PC-9 (cell line): ENCODE measurements at regions not wholly inside any gene's neighbourhood (a gene's known extent, or its start where the extent isn't known, plus 50 kb on each side); places are given as distances from the start of the nearest gene placed in this dataset.

Source experiments
- BruUV-seq: library from RNA; stranded (reverse); fragments of 400-500 nt; replicated peaks from 2 replicates; lab custom pipeline; 2021; lab: Mats Ljungman, UMichigan
- CTCF ChIA-PET: fragments of 300-600 bp; sonication (Branson Sonifier 250); formaldehyde crosslinking; loops from one replicate; lab custom pipeline; 2022; ENCODE audit warnings: antibody characterized with exemption; lab: Charles Lee
- POLR2A ChIA-PET: fragments of 300-600 bp; sonication (Branson Sonifier 250); formaldehyde crosslinking; loops from one replicate; lab custom pipeline; 2022; ENCODE audit warnings: antibody characterized with exemption; ENCODE audit not compliant: unreplicated experiment; lab: Charles Lee
- DNase-seq, 2 experiments: peaks; one replicate each; pipeline versions ENCODE4 v3.0.0 to v3.0.0-alpha.2; 2015 to 2022; ENCODE audit warnings: mixed read lengths in 1 of 2
- H2AFZ ChIP-seq: fragments of 200-600 bp; sonication (generic); 2 replicates; pipeline ENCODE4 v1.8.1; 2017; ENCODE audit warnings: antibody characterized with exemption
- H3F3A ChIP-seq: fragments of 200-600 bp; sonication (generic); 2 replicates; pipeline ENCODE4 v1.8.1; 2017; ENCODE audit warnings: antibody characterized with exemption, mild to moderate bottlenecking, low read depth; ENCODE audit not compliant: insufficient read depth
- H3K27ac ChIP-seq: fragments of 200-600 bp; sonication (generic); 2 replicates; pipeline ENCODE4 v1.6.1; 2016; ENCODE audit warnings: mixed run types
- H3K27me3 ChIP-seq: fragments of 200-600 bp; sonication (generic); 2 replicates; pipeline ENCODE4 v1.6.1; 2016; ENCODE audit warnings: low read depth, mixed run types; ENCODE audit not compliant: insufficient read depth
- H3K36me3 ChIP-seq: fragments of 200-600 bp; sonication (generic); 2 replicates; pipeline ENCODE4 v1.6.1; 2016; ENCODE audit warnings: low read depth, mixed run types
- H3K4me1 ChIP-seq: fragments of 200-600 bp; sonication (generic); replicated peaks from 2 replicates; pipeline ENCODE4 v1.6.1; 2016; ENCODE audit warnings: mixed run types; ENCODE audit not compliant: insufficient read depth
- H3K4me2 ChIP-seq: fragments of 200-600 bp; sonication (generic); 2 replicates; pipeline ENCODE4 v1.6.1; 2017; ENCODE audit warnings: mixed run types
- H3K4me3 ChIP-seq: fragments of 200-600 bp; sonication (generic); 2 replicates; pipeline ENCODE4 v1.6.1; 2016; ENCODE audit warnings: mixed run types
- H3K79me2 ChIP-seq: fragments of 200-600 bp; sonication (generic); 2 replicates; pipeline ENCODE4 v1.6.1; 2017; ENCODE audit warnings: low read depth, mixed run types
- H3K9me2 ChIP-seq: fragments of 200-600 bp; sonication (generic); 2 replicates; pipeline ENCODE4 v1.8.1; 2017; ENCODE audit warnings: mild to moderate bottlenecking; ENCODE audit not compliant: insufficient read depth
- H3K9me3 ChIP-seq: fragments of 200-600 bp; sonication (generic); 2 replicates; pipeline ENCODE4 v1.8.1; 2016; ENCODE audit warnings: low read depth; ENCODE audit not compliant: insufficient read depth
- H4K20me1 ChIP-seq: fragments of 200-600 bp; sonication (generic); 2 replicates; pipeline ENCODE4 v1.8.1; 2017; ENCODE audit not compliant: insufficient read depth
- CTCF ChIP-seq: fragments of 200-600 bp; sonication (generic); conservative IDR thresholded peaks from 2 replicates; pipeline ENCODE4 v1.6.1; 2017; ENCODE audit warnings: mixed run types, antibody characterized with exemption, mild to moderate bottlenecking, moderate library complexity
- EZH2 ChIP-seq: fragments of 200-600 bp; sonication (generic); IDR thresholded peaks from 2 replicates; pipeline ENCODE4 v1.8.0; 2017; ENCODE audit warnings: antibody characterized with exemption, low read depth
- intact Hi-C: fragments of 100-400 bp; cut with micrococcal nuclease; formaldehyde crosslinking; loops from one replicate; pipeline ENCODE4 v1.10.0; 2022; ENCODE audit not compliant: unreplicated experiment

- Histone ChIP-seq H4K20me1 (no peaks in the 10 kb centered on the region), H3K4me2 (no peak overlapping the region), H3F3A (no peaks in the 10 kb centered on the region), H3K36me3 (no peaks in the 10 kb centered on the region), H3K4me3 (no peak overlapping the region), H3K4me1 (no peaks in the 10 kb centered on the region), H3K9me2 (no peaks in the 10 kb centered on the region), H3K27ac (no peak overlapping the region), H3K9me3 (no peaks in the 10 kb centered on the region), H2AFZ (no peak overlapping the region), H3K79me2 (no peaks in the 10 kb centered on the region), H3K27me3 (peaks cover 54% of the 10 kb centered on the region)
- POLR2A ChIA-PET: no interaction called here
- intact Hi-C loops: no loop called here
- TF ChIP-seq EZH2 (no peak), CTCF (no peak)
- BruUV-seq: no TSS peak
- CTCF ChIA-PET: no interaction called here
- DNase-seq: no peak
Observed at GRCh38 chr10:131027256-131027655, 284.3 kb downstream of the TCERG1L start.

- Histone ChIP-seq H4K20me1 (no peaks in the 10 kb centered on the region), H2AFZ (no peak overlapping the region), H3K9me3 (no peaks in the 10 kb centered on the region), H3K4me1 (no peaks in the 10 kb centered on the region), H3K27ac (no peak overlapping the region), H3F3A (no peaks in the 10 kb centered on the region), H3K79me2 (no peaks in the 10 kb centered on the region), H3K4me3 (no peak overlapping the region), H3K27me3 (peaks cover 66% of the 10 kb centered on the region), H3K36me3 (no peaks in the 10 kb centered on the region), H3K4me2 (no peak overlapping the region), H3K9me2 (no peaks in the 10 kb centered on the region)
- intact Hi-C loops: no loop called here
- ChIA-PET POLR2A (no interaction called here), CTCF (no interaction called here)
- BruUV-seq: no TSS peak
- TF ChIP-seq EZH2 (no peak), CTCF (no peak)
- DNase-seq: no peak
Observed at GRCh38 chr10:131031346-131031745, 280.2 kb downstream of the TCERG1L start.

GRCh38 chr10:131032329-131033165 lies 279.0 kb downstream of the TCERG1L start:
- CTCF ChIA-PET: no interaction called here
- no peaks in the 10 kb centered on the region for H3K36me3 ChIP-seq

More at GRCh38 chr10:131032329-131033165, 279.0 kb downstream of the TCERG1L start:
- Histone ChIP-seq H3K4me1 (no peaks in the 10 kb centered on the region), H2AFZ (no peak overlapping the region), H3K27ac (no peak overlapping the region), H4K20me1 (no peaks in the 10 kb centered on the region), H3K9me3 (no peaks in the 10 kb centered on the region), H3K27me3 (peaks cover 57% of the 10 kb centered on the region), H3K4me2 (no peak overlapping the region), H3K9me2 (no peaks in the 10 kb centered on the region), H3K4me3 (no peak overlapping the region), H3F3A (no peaks in the 10 kb centered on the region), H3K79me2 (no peaks in the 10 kb centered on the region)
- DNase-seq: no peak
- POLR2A ChIA-PET: no interaction called here
- BruUV-seq: no TSS peak
- TF ChIP-seq EZH2 (no peak), CTCF (no peak)
- intact Hi-C loops: no loop called here
